Neural crest cell (in vitro differentiated cells): ENCODE measurements at regions not wholly inside any gene's neighbourhood (a gene's known extent, or its start where the extent isn't known, plus 50 kb on each side); places are given as distances from the start of the nearest gene placed in this dataset.

Source experiments
- DNase-seq: peaks from one replicate; pipeline ENCODE4 v3.0.0; 2021; ENCODE audit warnings: low read depth, mixed read lengths, low spot score
- H3K27ac Mint-ChIP-seq: one replicate; pipeline ENCODE4 v1.8.0; 2021; ENCODE audit warnings: mild to moderate bottlenecking, mixed read lengths; ENCODE audit not compliant: unreplicated experiment
- H3K27me3 Mint-ChIP-seq: 2 replicates; pipeline ENCODE4 v1.8.0; 2021; ENCODE audit warnings: low read depth, mild to moderate bottlenecking, mixed read lengths
- H3K36me3 Mint-ChIP-seq: 2 replicates; pipeline ENCODE4 v1.8.0; 2021; ENCODE audit warnings: low read depth, mild to moderate bottlenecking, mixed read lengths
- H3K4me1 Mint-ChIP-seq: 2 replicates; pipeline ENCODE4 v1.8.0; 2021; ENCODE audit warnings: mixed read lengths
- H3K4me3 Mint-ChIP-seq: one replicate; pipeline ENCODE4 v1.8.0; 2021; ENCODE audit warnings: mild to moderate bottlenecking, mixed read lengths
- H3K9me3 Mint-ChIP-seq: 2 replicates; pipeline ENCODE4 v1.8.0; 2021; ENCODE audit warnings: mixed read lengths
- CTCF ChIP-seq: fragments of 200-600 bp; sonication (generic); conservative IDR thresholded peaks from 2 replicates; pipeline ENCODE4 v1.5.0; 2021; ENCODE audit warnings: antibody characterized with exemption, mild to moderate bottlenecking

- TF ChIP-seq CTCF = no peak
- H3K27ac Mint-ChIP-seq = no peak overlapping the region
Measured at GRCh38 chr3:182369861-182370260, 423.4 kb upstream of the ATP11B start.

GRCh38 chr3:182370949-182371348, 422.4 kb upstream of the ATP11B start:
- no peak for TF ChIP-seq CTCF
- Mint-ChIP-seq H3K27me3 (no peaks in the 10 kb centered on the region), H3K9me3 (peaks cover 7% of the 10 kb centered on the region), H3K36me3 (peaks cover 2% of the 10 kb centered on the region), H3K4me1 (peaks cover 3% of the 10 kb centered on the region), H3K27ac (no peak overlapping the region), H3K4me3 (no peak overlapping the region)
- no peak for DNase-seq

More at GRCh38 chr3:182369861-182370260, 423.4 kb upstream of the ATP11B start:
- H3K4me3 Mint-ChIP-seq = no peak overlapping the region
- no peaks in the 10 kb centered on the region for H3K27me3 Mint-ChIP-seq
- no peak for DNase-seq
- H3K9me3 Mint-ChIP-seq = peaks cover 5% of the 10 kb centered on the region
- H3K4me1 Mint-ChIP-seq = peaks cover 14% of the 10 kb centered on the region
- peaks cover 2% of the 10 kb centered on the region for H3K36me3 Mint-ChIP-seq

GRCh38 chr3:182375916-182376315, 417.4 kb upstream of the ATP11B start:
- no peak overlapping the region for H3K27ac Mint-ChIP-seq
- no peaks in the 10 kb centered on the region for H3K4me1 Mint-ChIP-seq
- H3K4me3 Mint-ChIP-seq = no peak overlapping the region
- TF ChIP-seq CTCF = no peak
- peaks cover 2% of the 10 kb centered on the region for H3K36me3 Mint-ChIP-seq
- peaks cover 4% of the 10 kb centered on the region for H3K9me3 Mint-ChIP-seq
- no peaks in the 10 kb centered on the region for H3K27me3 Mint-ChIP-seq
- no peak for DNase-seq

GRCh38 chr3:182382112-182382857, 411.0 kb upstream of the ATP11B start:
- no peak overlapping the region for H3K27ac Mint-ChIP-seq
- no peak overlapping the region for H3K4me3 Mint-ChIP-seq
- no peaks in the 10 kb centered on the region for H3K36me3 Mint-ChIP-seq

GRCh38 chr3:182384221-182384620, 409.1 kb upstream of the ATP11B start:
- TF ChIP-seq CTCF = no peak
- H3K27ac Mint-ChIP-seq = no peak overlapping the region
- no peaks in the 10 kb centered on the region for H3K9me3 Mint-ChIP-seq
- no peaks in the 10 kb centered on the region for H3K27me3 Mint-ChIP-seq
- no peak overlapping the region for H3K4me3 Mint-ChIP-seq
- H3K4me1 Mint-ChIP-seq = peaks cover 31% of the 10 kb centered on the region
- no peaks in the 10 kb centered on the region for H3K36me3 Mint-ChIP-seq
- no peak for DNase-seq

More at GRCh38 chr3:182382112-182382857, 411.0 kb upstream of the ATP11B start:
- Mint-ChIP-seq H3K4me1 (peaks cover 31% of the 10 kb centered on the region), H3K9me3 (no peaks in the 10 kb centered on the region), H3K27me3 (no peaks in the 10 kb centered on the region)
- TF ChIP-seq CTCF = no peak
- DNase-seq = no peak
